Caco-2 (cell line): ENCODE measurements at regions not wholly inside any gene's neighbourhood (a gene's known extent, or its start where the extent isn't known, plus 50 kb on each side); places are given as distances from the start of the nearest gene placed in this dataset.

Experiments
- BruUV-seq: library from RNA; stranded (reverse); fragments of 400-500 nt; replicated peaks from 2 replicates; lab custom pipeline; 2021; lab: Mats Ljungman, UMichigan
- CTCF ChIA-PET: fragments of 300-600 bp; sonication (Branson Sonifier 250); formaldehyde crosslinking; loops from one replicate; lab custom pipeline; 2022; ENCODE audit warnings: antibody characterized with exemption; lab: Charles Lee
- POLR2A ChIA-PET: fragments of 300-600 bp; sonication (Branson Sonifier 250); formaldehyde crosslinking; loops from one replicate; lab custom pipeline; 2022; ENCODE audit warnings: antibody characterized with exemption; lab: Charles Lee
- DNase-seq, 2 experiments: peaks; one replicate each; pipeline versions ENCODE4 v3.0.0 to v3.0.0-alpha.2; 2020 to 2022
- H3K27me3 ChIP-seq: replicated peaks from 2 replicates; pipeline ENCODE4 v1.6.0; 2011; ENCODE audit warnings: low read length; ENCODE audit not compliant: control insufficient read depth, insufficient read depth
- H3K36me3 ChIP-seq: 2 replicates; pipeline ENCODE4 v1.5.1; 2011; ENCODE audit warnings: low read length; ENCODE audit not compliant: control insufficient read depth, insufficient read depth
- H3K4me1 ChIP-seq: fragments of 250-450 bp; sonication (Bioruptor Pico); 2 replicates; pipeline ENCODE4 v1.5.1; 2020; ENCODE audit warnings: mild to moderate bottlenecking
- H3K4me3 ChIP-seq: 2 replicates; pipeline ENCODE4 v1.5.1; 2011; ENCODE audit warnings: low read depth, mild to moderate bottlenecking, control low read depth, low read length
- H3K9me3 ChIP-seq: fragments of 250-450 bp; sonication (Bioruptor Pico); 2 replicates; pipeline ENCODE4 v1.5.1; 2020; ENCODE audit warnings: mild to moderate bottlenecking, moderate library complexity
- H3K27ac Mint-ChIP-seq: one replicate; pipeline ENCODE4 v1.8.0; 2022; ENCODE audit warnings: mixed read lengths; ENCODE audit not compliant: unreplicated experiment
- H3K27me3 Mint-ChIP-seq: one replicate; pipeline ENCODE4 v1.8.0; 2022; ENCODE audit warnings: mixed read lengths; ENCODE audit not compliant: insufficient read depth, unreplicated experiment
- H3K36me3 Mint-ChIP-seq: one replicate; pipeline ENCODE4 v1.8.0; 2022; ENCODE audit warnings: mild to moderate bottlenecking, mixed read lengths; ENCODE audit not compliant: insufficient read depth, unreplicated experiment
- H3K4me1 Mint-ChIP-seq: one replicate; pipeline ENCODE4 v1.8.0; 2022; ENCODE audit warnings: low read depth, mixed read lengths; ENCODE audit not compliant: unreplicated experiment
- H3K4me3 Mint-ChIP-seq: one replicate; pipeline ENCODE4 v1.8.0; 2022; ENCODE audit warnings: mild to moderate bottlenecking, moderate library complexity, mixed read lengths; ENCODE audit not compliant: unreplicated experiment
- H3K9me3 Mint-ChIP-seq: one replicate; pipeline ENCODE4 v1.8.0; 2022; ENCODE audit warnings: mixed read lengths; ENCODE audit not compliant: unreplicated experiment
- intact Hi-C: fragments of 100-400 bp; cut with micrococcal nuclease; formaldehyde crosslinking; loops from one replicate; pipeline ENCODE4 v1.10.0; 2022; ENCODE audit not compliant: unreplicated experiment
- TF ChIP-seq, protein P1 (sequence below), 2 experiments: fragments of 200-600 bp in 1 of 2; IDR thresholded peaks; 1 replicate in 1 of 2; 2 replicates in 1 of 2; pipeline versions ENCODE4 v1.5.1 to v1.8.0; 2011 to 2022; ENCODE audit warnings: antibody characterized with exemption in 1 of 2, control low read depth in 1 of 2, inconsistent platforms in 1 of 2, low read depth in 1 of 2, low read length in 1 of 2, mild to moderate bottlenecking in 1 of 2, moderate library complexity in 1 of 2; ENCODE audit not compliant: insufficient read depth in 1 of 2, severe bottlenecking in 1 of 2, unreplicated experiment in 1 of 2

GRCh38 chr21:35587841-35588380, 472.4 kb downstream of the SETD4 start:
- H3K4me3 Mint-ChIP-seq = no peak overlapping the region
- no peaks in the 10 kb centered on the region for H3K36me3 ChIP-seq
- TF ChIP-seq, protein P1, sequence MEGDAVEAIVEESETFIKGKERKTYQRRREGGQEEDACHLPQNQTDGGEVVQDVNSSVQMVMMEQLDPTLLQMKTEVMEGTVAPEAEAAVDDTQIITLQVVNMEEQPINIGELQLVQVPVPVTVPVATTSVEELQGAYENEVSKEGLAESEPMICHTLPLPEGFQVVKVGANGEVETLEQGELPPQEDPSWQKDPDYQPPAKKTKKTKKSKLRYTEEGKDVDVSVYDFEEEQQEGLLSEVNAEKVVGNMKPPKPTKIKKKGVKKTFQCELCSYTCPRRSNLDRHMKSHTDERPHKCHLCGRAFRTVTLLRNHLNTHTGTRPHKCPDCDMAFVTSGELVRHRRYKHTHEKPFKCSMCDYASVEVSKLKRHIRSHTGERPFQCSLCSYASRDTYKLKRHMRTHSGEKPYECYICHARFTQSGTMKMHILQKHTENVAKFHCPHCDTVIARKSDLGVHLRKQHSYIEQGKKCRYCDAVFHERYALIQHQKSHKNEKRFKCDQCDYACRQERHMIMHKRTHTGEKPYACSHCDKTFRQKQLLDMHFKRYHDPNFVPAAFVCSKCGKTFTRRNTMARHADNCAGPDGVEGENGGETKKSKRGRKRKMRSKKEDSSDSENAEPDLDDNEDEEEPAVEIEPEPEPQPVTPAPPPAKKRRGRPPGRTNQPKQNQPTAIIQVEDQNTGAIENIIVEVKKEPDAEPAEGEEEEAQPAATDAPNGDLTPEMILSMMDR (IDR thresholded peaks at IDR 0.05; ENCODE audit: insufficient read depth in 1 of 2, low read depth in 1 of 2, low read length in 1 of 2, severe bottlenecking in 1 of 2, unreplicated experiment in 1 of 2) = no peak
- POLR2A ChIA-PET = no interaction called here
- no peaks in the 10 kb centered on the region for H3K9me3 ChIP-seq
- peaks cover 13% of the 10 kb centered on the region for H3K4me1 ChIP-seq
- peaks cover 5% of the 10 kb centered on the region for H3K4me1 Mint-ChIP-seq
- BruUV-seq = no TSS peak
- H3K27me3 ChIP-seq = no peaks in the 10 kb centered on the region
- intact Hi-C loops = no loop called here
- H3K4me3 ChIP-seq = no peak overlapping the region
- H3K27me3 Mint-ChIP-seq = no peaks in the 10 kb centered on the region
- no peaks in the 10 kb centered on the region for H3K9me3 Mint-ChIP-seq
- no peaks in the 10 kb centered on the region for H3K36me3 Mint-ChIP-seq
- DNase-seq = no peak
- no peak overlapping the region for H3K27ac Mint-ChIP-seq
- CTCF ChIA-PET = no interaction called here

- TF ChIP-seq, protein P1 (IDR thresholded peaks at IDR 0.05; ENCODE audit: insufficient read depth in 1 of 2, low read depth in 1 of 2, low read length in 1 of 2, severe bottlenecking in 1 of 2, unreplicated experiment in 1 of 2) = no peak
- Histone ChIP-seq H3K4me1 (peaks cover 7% of the 10 kb centered on the region; the same call in 1 of the 2 replicates), H3K27me3 (no peaks in the 10 kb centered on the region), H3K36me3 (no peaks in the 10 kb centered on the region), H3K4me3 (no peak overlapping the region), H3K9me3 (no peaks in the 10 kb centered on the region)
- Mint-ChIP-seq H3K27me3 (no peaks in the 10 kb centered on the region), H3K4me1 (no peaks in the 10 kb centered on the region), H3K4me3 (no peak overlapping the region), H3K9me3 (no peaks in the 10 kb centered on the region), H3K36me3 (no peaks in the 10 kb centered on the region), H3K27ac (no peak overlapping the region)
- no peak for DNase-seq
- intact Hi-C loops = no loop called here
- ChIA-PET POLR2A (no interaction called here), CTCF (no interaction called here)
- no TSS peak for BruUV-seq
These were observed 474.0 kb downstream of the SETD4 start for GRCh38 chr21:35586305-35586704.

DNA sequence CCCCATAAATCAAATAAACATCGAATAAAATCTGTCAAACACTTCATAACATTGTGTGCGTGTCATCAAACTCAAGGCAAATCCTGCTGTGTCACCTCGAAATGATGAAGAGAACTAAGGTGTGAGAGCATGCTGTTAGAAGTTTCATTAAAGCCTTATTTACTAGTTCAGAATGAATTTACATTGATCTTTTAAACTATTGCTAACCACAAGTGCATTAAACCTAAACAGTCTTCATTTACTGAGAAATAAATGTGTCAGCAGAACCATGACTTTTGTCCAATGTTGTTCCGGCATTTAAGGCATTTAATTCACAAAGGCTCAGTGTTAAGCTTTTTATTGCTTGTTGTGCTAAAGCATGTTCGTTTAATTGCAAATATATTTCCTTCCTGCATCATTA, 474.4 kb downstream of the SETD4 start:
- no peaks in the 10 kb centered on the region for H3K4me1 Mint-ChIP-seq
- no peaks in the 10 kb centered on the region for H3K27me3 ChIP-seq
- no peak overlapping the region for H3K27ac Mint-ChIP-seq
- no peaks in the 10 kb centered on the region for H3K9me3 Mint-ChIP-seq
- CTCF ChIA-PET = no interaction called here
- POLR2A ChIA-PET = no interaction called here
- intact Hi-C loops = no loop called here
- H3K4me1 ChIP-seq = peaks cover 7% of the 10 kb centered on the region; the same call in 1 of the 2 replicates
- no peak overlapping the region for H3K4me3 ChIP-seq
- peaks cover 3% of the 10 kb centered on the region for H3K27me3 Mint-ChIP-seq
- no peaks in the 10 kb centered on the region for H3K36me3 Mint-ChIP-seq
- H3K9me3 ChIP-seq = no peaks in the 10 kb centered on the region
- no peak overlapping the region for H3K4me3 Mint-ChIP-seq
- H3K36me3 ChIP-seq = no peaks in the 10 kb centered on the region
- TF ChIP-seq, protein P1 (IDR thresholded peaks at IDR 0.05; ENCODE audit: insufficient read depth in 1 of 2, low read depth in 1 of 2, low read length in 1 of 2, severe bottlenecking in 1 of 2, unreplicated experiment in 1 of 2) = no peak
- no peak for DNase-seq
- no TSS peak for BruUV-seq
